ENCODE measurements at regions not wholly inside any gene's neighbourhood (a gene's known extent, or its start where the extent isn't known, plus 50 kb on each side); places are given as distances from the start of the nearest gene placed in this dataset.
"Not testable (repeated sequence)": the region's sequence is repeated elsewhere in the genome, so short reads cannot be mapped to it uniquely, and the experiment has no call there.

DNA sequence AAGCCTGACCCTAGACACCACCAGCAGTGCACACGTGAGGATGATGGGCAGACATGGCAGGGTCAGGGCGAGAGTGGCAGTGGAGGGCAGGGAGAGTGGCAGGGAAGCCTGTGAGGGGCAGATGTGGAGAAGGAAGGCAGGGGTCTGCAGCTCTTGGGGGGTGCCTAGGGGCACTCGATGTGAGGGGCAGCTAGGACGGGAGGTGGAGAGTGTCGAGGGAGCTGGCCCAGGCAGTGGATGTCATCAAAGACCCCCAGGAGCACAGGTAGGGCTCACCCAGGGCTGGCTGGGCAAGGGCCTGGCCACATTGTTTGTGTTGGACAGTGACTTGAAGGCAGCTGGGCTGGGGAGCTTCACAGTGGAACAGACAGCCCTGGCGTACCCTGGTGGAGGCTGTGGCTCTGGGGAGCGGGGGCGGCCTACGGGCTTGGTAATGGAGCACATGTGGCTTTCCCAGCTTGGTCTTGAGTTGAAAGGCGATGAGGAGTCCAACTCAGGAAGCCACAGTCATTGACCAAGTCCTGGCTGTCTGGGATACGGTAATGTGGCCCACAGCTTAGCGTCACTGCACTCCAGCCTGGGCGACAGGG lies 87.1 kb downstream of the RTP5 start:
- DNase-seq (ENCODE audit: low read depth in 2 of 3, low spot score in 2 of 3), result no peak

- no peak for DNase-seq (ENCODE audit: low read depth in 2 of 3, low spot score in 2 of 3)
Observed at GRCh38 chr2:241957276-241957675, 87.7 kb downstream of the RTP5 start.

- DNase-seq (ENCODE audit: low read depth in 2 of 3, low spot score in 2 of 3), result no peak
Observed at GRCh38 chr2:241958818-241959545, 89.5 kb downstream of the RTP5 start.

GRCh38 chr2:241959751-241960269 lies 90.3 kb downstream of the RTP5 start:
- no peak for DNase-seq (ENCODE audit: low read depth in 2 of 3, low spot score in 2 of 3)

DNA sequence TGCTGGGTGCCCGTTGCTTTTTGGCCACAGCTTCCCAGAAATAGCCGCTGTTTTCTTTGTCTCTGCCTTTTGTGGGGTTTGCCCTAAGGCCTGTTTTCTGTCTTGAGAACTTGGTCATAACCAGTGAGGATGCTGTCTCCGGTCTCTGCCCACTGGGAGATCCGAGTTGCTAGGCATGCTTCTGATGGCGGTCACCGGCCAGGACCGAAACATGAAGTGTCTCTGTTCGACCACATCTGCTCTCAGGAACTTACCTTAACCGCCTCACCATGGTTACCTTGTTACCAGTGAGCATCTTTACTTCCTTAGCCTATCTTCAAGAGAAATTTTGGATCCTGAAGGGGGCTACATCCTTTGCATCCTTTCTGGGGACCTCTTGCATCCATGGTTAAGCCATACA lies 91.9 kb downstream of the RTP5 start:
- DNase-seq (ENCODE audit: low read depth in 2 of 3, low spot score in 2 of 3), result no peak

- no peak for DNase-seq (ENCODE audit: low read depth in 2 of 3, low spot score in 2 of 3)
Observed at GRCh38 chr2:241964133-241964532, 94.6 kb downstream of the RTP5 start.

DNA sequence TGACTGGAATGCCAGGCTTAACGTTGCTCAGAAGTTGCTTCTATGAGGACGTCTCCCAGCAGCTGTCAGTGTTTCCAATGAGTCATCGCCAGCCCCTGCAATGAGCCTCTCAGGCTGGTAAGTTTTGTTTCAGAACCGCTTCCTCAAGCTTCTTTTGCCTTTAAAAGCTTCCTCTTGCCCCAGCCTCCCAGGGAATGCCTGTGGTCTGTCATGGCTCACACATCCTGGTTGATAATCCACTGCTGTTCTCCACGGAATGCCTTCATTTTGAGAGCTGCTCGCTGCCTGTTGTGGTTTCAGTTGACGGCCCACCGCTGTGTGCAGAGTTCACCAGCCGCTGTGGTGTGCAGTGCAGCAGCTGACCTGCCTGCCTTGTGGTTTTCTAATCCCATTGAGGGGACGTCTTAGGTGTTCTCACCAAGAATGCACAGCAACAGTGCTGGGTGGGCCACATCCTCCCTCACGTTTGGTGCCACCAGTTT lies 96.4 kb downstream of the RTP5 start:
- peak; percentile 36 to 50 (median 49) for DNase-seq (ENCODE audit: low read depth in 2 of 3, low spot score in 2 of 3)

GRCh38 chr2:241966647-241967466 lies 97.3 kb downstream of the RTP5 start:
- DNase-seq (ENCODE audit: low read depth in 2 of 3, low spot score in 2 of 3), result no peak

DNA sequence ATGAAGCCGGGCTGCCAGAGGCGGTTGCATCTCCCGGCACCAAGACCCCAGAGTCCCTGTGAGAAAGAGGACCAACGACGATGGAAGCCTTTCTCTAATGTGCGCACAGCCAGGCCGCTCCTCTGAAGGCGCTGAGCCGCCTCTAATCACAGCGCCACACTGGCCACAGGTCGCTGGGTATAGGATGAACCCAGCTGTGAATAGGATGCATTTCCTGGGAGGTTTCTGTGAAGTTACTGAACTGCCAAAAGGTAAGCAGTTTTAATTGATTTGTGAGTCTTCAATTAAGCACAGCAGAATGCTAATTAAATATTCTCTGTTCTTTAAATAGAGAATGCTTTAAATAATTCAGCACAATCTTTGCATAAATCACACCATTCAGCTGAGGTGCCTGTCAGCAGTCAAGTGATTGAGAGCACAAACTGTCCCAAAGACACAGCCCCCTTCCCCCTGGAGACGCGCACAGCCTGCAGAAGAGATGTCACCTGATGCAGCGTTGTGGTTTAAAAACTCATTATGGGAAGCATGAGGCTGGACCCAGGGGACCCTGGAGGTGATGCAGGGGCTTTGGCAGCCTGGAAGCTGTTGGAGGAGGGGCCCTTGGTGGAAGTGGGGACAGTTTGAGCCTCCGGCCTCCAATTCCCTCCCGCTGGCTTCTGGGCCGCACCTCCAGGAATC lies 98.1 kb downstream of the RTP5 start:
- DNase-seq (ENCODE audit: low read depth in 2 of 3, low spot score in 2 of 3), result no peak

DNA sequence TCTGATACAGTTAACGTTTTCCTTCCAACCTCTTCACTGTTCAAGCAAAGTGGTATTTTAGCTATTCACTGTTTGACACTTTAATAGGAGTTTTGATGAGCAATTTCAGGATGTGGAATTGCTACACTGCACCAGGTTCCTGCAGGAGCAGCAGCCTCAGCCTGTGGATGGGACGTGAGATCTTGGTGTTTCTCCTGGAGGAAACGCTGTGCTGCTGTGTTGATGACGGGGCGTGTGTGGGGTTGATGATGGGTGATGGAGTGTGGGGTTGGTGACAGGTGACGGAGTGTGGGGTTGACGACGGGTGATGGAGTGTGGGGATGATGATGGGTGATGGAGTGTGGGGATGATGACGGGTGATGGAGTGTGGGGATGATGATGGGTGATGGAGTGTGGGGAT lies 98.9 kb downstream of the RTP5 start:
- DNase-seq (ENCODE audit: low read depth in 2 of 3, low spot score in 2 of 3), result no peak

DNA sequence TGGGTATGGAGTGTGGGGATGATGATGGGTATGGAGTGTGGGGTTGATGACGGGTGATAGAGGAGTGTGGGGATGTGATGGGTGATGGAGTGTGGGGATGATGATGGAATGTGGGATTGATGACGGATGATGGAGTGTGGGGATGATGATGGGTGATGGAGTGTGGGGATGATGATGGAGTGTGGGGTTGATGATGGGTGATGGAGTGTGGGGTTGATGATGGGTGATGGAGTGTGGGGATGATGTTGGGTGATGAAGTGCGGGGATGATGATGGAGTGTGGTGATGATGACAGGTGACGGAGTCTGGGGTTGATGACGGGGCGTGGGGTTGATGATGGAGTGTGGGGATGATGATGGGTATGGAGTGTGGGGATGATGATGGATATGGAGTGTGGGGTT lies 99.7 kb downstream of the RTP5 start:
- not testable (repeated sequence) for DNase-seq (ENCODE audit: low read depth in 2 of 3, low spot score in 2 of 3)

GRCh38 chr2:241970716-241971115 lies 101.2 kb downstream of the RTP5 start:
- no peak for DNase-seq (ENCODE audit: low read depth in 2 of 3, low spot score in 2 of 3)

GRCh38 chr2:241974096-241974495 lies 104.6 kb downstream of the RTP5 start:
- DNase-seq (ENCODE audit: low read depth in 2 of 3, low spot score in 2 of 3), result no peak

DNA sequence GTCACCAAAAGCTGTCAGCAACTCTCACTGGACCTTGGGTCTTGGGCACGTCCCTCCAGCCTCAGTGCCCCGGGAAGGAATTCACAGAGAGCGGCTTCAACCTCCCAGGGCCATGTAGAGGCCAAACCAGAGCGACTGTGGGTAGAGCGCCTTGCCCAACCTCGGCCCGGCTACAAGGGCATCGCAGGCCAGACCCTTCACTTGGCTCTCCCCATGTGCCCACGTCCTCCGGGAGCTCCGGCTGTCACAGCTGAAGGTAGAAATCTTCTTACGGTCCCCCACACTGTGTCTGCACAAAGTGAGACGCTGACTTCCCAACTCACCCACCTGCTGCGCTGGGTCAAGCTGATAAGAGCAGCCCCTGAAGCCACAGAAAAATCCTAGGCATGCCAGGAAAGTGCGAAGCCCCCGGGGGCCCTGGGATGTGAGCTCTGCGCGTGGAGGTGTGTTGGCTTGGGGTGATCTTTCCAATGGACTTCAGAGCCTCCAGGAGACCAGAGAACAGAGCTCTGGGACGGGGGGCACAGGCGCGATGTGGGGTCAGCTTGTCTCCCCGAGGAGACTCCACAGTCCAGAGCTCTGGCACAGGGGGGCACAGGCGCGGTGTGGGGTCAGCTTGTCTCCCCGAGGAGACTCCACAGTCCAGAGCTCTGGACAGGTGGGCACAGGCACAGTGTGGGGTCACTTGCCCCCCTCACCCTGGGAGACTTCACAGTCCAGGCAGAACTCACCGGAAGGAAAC lies 105.5 kb downstream of the RTP5 start:
- no peak for DNase-seq (ENCODE audit: low read depth in 2 of 3, low spot score in 2 of 3)

DNA sequence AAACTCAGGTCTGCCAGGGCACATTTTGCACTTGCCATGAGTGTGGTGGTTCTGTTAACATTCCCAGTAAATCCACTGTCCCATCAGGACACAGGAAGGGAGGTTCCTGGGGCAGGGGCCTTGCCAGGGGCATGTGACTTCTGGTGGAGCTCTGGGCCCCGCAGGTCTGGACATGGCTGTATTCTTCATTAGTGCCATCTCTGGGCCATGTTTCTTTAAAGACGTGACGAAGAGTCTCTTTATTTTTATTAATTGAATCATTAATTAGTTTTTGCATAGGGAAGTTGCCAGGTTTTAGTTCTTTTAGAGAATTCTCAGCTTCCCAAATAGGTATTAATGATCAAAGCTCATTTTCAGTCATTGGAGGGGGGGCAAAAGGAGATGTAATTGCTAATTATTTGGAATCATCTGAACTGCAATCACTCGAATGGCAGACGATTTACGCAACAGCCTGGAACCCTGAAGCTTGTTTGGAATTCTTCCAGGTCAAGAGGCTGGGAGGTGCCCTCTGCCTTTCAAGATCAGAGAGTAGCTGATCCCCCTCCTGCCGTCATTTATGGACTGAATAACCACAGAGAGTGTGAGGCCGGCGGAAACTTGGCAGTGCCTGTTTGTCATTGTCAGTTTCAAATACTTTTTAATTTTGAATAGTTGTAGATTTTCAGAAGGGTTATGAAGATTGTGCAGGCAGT lies 106.2 kb downstream of the RTP5 start:
- DNase-seq (ENCODE audit: low read depth in 2 of 3, low spot score in 2 of 3), result no peak

- no peak for DNase-seq (ENCODE audit: low read depth in 2 of 3, low spot score in 2 of 3)
Observed at GRCh38 chr2:241976296-241976695, 106.8 kb downstream of the RTP5 start.

DNA sequence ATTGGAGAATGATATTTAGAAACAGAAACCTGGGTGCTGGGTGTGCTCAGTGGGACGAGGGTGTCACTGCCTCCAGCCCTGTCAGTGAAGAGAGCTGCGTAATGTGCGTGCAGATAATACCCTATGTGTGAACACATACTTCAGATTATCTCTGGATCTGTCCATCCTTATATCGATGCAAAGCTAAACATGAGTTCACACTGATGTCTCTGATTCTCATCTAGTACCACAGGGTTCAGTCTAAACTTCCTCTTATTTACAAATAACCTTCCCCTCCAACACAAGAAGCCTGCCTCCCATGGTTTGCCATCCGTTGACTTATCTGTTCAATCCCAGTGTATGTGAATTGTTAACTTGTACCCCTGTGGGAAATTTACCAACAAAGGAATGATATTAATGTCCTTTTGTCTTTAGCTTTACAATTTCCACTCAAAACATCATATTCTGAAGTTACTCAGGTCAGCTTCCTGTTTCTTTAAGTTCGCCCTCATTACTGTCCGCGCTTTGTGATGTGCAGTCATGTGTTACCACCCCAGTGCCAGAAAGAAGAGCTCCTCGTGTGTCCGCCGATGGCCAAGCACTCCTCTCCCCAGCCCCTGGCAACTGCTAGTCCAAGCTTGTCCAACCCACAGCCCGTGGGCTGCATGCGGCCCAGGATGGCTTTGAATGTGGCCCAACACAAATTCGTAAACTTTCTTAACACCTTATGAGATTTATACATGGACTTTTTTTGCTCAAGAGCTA lies 108.2 kb downstream of the RTP5 start:
- no peak for DNase-seq (ENCODE audit: low read depth in 2 of 3, low spot score in 2 of 3)

GRCh38 chr2:241978670-241979069 lies 109.1 kb downstream of the RTP5 start:
- DNase-seq (ENCODE audit: low read depth in 2 of 3, low spot score in 2 of 3), result no peak

- DNase-seq (ENCODE audit: low read depth in 2 of 3, low spot score in 2 of 3), result no peak
Observed at GRCh38 chr2:241980193-241980592, 110.7 kb downstream of the RTP5 start.

Measured in activated CD8-positive, alpha-beta memory T cell treated with anti-CD3 and anti-CD28 coated beads for 48 hours (primary cell).